ENCODE measurements at regions not wholly inside any gene's neighbourhood (a gene's known extent, or its start where the extent isn't known, plus 50 kb on each side); places are given as distances from the start of the nearest gene placed in this dataset.

- H3K9me3 ChIP-seq (ENCODE audit: control insufficient read depth in 2 of 3, insufficient read depth in 1 of 3, low read length in 3 of 3): peaks cover 0 to 3% (median 0%) of the 10 kb centered on the region in 3 donors
- no peak overlapping the region for H3K27ac ChIP-seq (ENCODE audit: low read depth in 2 of 2, low read length in 2 of 2)
- intact Hi-C loops (cut with DNase I): no loop called here
- H3K27me3 ChIP-seq (ENCODE audit: control insufficient read depth, insufficient read depth, low read length): no peaks in the 10 kb centered on the region
- H3K36me3 ChIP-seq (ENCODE audit: control insufficient read depth in 2 of 3, insufficient read depth in 3 of 3, low read length in 3 of 3): no peaks in the 10 kb centered on the region
- FAIRE-seq (no peak), DNase-seq (no peak)
- TF ChIP-seq CTCF (IDR thresholded peaks at IDR 0.05; ENCODE audit: borderline replicate concordance, extremely low read depth, insufficient read depth): no peak
- no peak overlapping the region for H3K9ac ChIP-seq (ENCODE audit: low read length in 3 of 3)
- no peak overlapping the region for H3K4me3 ChIP-seq (ENCODE audit: low read length in 3 of 3)
- H3K4me1 ChIP-seq (ENCODE audit: control insufficient read depth in 2 of 3, insufficient read depth in 2 of 3, low read depth in 1 of 3, low read length in 3 of 3): no peaks in the 10 kb centered on the region
Measured at GRCh38 chr5:171720086-171720485, 65.5 kb upstream of the SMIM23 start.

DNA sequence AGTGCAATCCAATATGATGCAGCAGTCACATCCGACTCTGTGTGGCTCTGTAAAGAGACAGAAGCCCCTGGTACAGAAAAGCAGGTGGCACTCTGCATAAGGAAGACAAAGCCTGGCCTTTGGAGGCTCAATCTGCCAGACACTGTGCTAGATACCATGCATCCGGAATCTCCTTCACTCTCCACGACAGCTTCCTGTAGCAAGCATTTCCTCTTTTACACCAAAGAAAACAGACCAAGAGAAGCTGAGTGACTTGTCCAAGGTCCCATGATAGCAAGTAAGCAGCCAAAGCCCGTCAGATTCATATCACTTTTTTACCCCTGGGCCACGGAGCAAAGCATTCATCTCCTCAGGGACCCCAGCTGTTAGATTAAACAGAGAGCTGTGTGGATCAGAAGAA lies 64.2 kb upstream of the SMIM23 start:
- no peaks in the 10 kb centered on the region for H3K36me3 ChIP-seq (ENCODE audit: control insufficient read depth in 2 of 3, insufficient read depth in 3 of 3, low read length in 3 of 3)
- peaks cover 0 to 3% (median 0%) of the 10 kb centered on the region in 3 donors for H3K9me3 ChIP-seq (ENCODE audit: control insufficient read depth in 2 of 3, insufficient read depth in 1 of 3, low read length in 3 of 3)
- no peak overlapping the region for H3K4me3 ChIP-seq (ENCODE audit: low read length in 3 of 3)
- intact Hi-C loops (cut with DNase I): no loop called here
- H3K27ac ChIP-seq (ENCODE audit: low read depth in 2 of 2, low read length in 2 of 2): no peak overlapping the region
- no peaks in the 10 kb centered on the region for H3K27me3 ChIP-seq (ENCODE audit: control insufficient read depth, insufficient read depth, low read length)
- H3K4me1 ChIP-seq (ENCODE audit: control insufficient read depth in 2 of 3, insufficient read depth in 2 of 3, low read depth in 1 of 3, low read length in 3 of 3): no peaks in the 10 kb centered on the region
- FAIRE-seq: no peak
- no peak overlapping the region for H3K9ac ChIP-seq (ENCODE audit: low read length in 3 of 3)
- no peak for DNase-seq
- TF ChIP-seq CTCF (IDR thresholded peaks at IDR 0.05; ENCODE audit: borderline replicate concordance, extremely low read depth, insufficient read depth): no peak

DNA sequence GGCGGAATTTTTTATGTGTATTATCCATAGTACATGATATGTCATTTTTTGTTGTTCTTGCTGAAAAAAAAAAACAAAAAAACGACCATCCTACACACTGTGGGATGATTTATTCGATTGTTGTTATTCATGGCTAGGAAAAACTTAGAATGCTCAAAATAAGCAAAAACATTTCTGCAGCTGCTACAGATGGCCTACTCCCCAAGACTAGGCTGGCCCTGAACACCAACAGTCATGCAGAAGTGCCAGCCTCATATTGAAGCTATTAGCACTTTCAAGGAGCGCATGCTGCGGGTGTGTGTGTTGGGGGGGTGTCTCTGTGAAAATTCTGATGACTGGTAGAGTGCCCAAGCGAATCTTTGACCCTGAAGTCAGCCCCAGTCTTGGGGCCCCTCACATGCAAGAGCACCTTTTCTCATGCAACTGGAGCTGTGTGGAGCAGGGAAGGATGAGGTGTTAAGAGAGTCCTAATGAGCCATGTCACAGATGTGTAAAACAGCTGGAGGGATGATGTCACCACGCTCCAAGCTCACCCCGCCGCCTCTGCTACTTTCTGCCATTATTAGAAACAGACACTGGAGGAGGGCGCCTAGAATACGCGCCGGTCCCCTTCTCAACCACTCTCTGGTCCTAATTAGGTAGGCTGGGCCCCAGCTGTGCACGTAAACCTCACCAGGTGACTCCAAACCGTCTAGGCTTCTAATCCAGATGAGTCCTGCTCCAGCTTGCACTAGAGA lies 61.0 kb upstream of the SMIM23 start:
- no peak overlapping the region for H3K4me3 ChIP-seq (ENCODE audit: low read length in 3 of 3)
- peaks cover 0 to 9% (median 0%) of the 10 kb centered on the region in 3 donors for H3K9me3 ChIP-seq (ENCODE audit: control insufficient read depth in 2 of 3, insufficient read depth in 1 of 3, low read length in 3 of 3)
- no peak overlapping the region for H3K27ac ChIP-seq (ENCODE audit: low read depth in 2 of 2, low read length in 2 of 2)
- DNase-seq (peak in 4 of 5 donors; percentile 35 to 67 (median 54)), FAIRE-seq (no peak)
- no peak for TF ChIP-seq CTCF (IDR thresholded peaks at IDR 0.05; ENCODE audit: borderline replicate concordance, extremely low read depth, insufficient read depth)
- intact Hi-C loops (cut with DNase I): no loop called here
- H3K36me3 ChIP-seq (ENCODE audit: control insufficient read depth in 2 of 3, insufficient read depth in 3 of 3, low read length in 3 of 3): no peaks in the 10 kb centered on the region
- no peaks in the 10 kb centered on the region for H3K27me3 ChIP-seq (ENCODE audit: control insufficient read depth, insufficient read depth, low read length)
- H3K9ac ChIP-seq (ENCODE audit: low read length in 3 of 3): no peak overlapping the region
- no peaks in the 10 kb centered on the region for H3K4me1 ChIP-seq (ENCODE audit: control insufficient read depth in 2 of 3, insufficient read depth in 2 of 3, low read depth in 1 of 3, low read length in 3 of 3)
